GM23338 (cell line): ENCODE measurements at regions not wholly inside any gene's neighbourhood (a gene's known extent, or its start where the extent isn't known, plus 50 kb on each side); places are given as distances from the start of the nearest gene placed in this dataset.

Source experiments
- ATAC-seq: fragments of 200-7000 bp; cut with Tn5 transposase; 3 replicates; pipeline ENCODE4 v1.9.1; 2020
- DNase-seq: peaks from one replicate; pipeline ENCODE4 v3.0.0-alpha.2; 2015; ENCODE audit warnings: low spot score
- H2AFZ ChIP-seq: fragments of 200-600 bp; sonication (generic); 2 replicates; pipeline ENCODE4 v1.8.0; 2016; ENCODE audit warnings: antibody characterized with exemption, mild to moderate bottlenecking, moderate library complexity
- H3F3A ChIP-seq: fragments of 200-600 bp; sonication (generic); replicated peaks from 2 replicates; pipeline ENCODE4 v1.8.0; 2017; ENCODE audit warnings: antibody characterized with exemption, mixed run types, low read depth
- H3K27ac ChIP-seq: fragments of 200-600 bp; sonication (generic); 2 replicates; pipeline ENCODE4 v1.6.1; 2016; ENCODE audit warnings: low read depth
- H3K27me3 ChIP-seq: fragments of 200-600 bp; sonication (generic); 2 replicates; pipeline ENCODE4 v1.8.0; 2016; ENCODE audit warnings: mild to moderate bottlenecking, mixed run types, moderate library complexity; ENCODE audit not compliant: insufficient read depth
- H3K36me3 ChIP-seq: fragments of 200-600 bp; sonication (generic); 2 replicates; pipeline ENCODE4 v1.8.0; 2016; ENCODE audit warnings: mild to moderate bottlenecking; ENCODE audit not compliant: insufficient read depth
- H3K4me1 ChIP-seq: fragments of 200-600 bp; sonication (generic); 2 replicates; pipeline ENCODE4 v1.8.0; 2016; ENCODE audit warnings: mild to moderate bottlenecking, moderate library complexity; ENCODE audit not compliant: insufficient read depth
- H3K4me2 ChIP-seq: fragments of 200-600 bp; sonication (generic); 2 replicates; pipeline ENCODE4 v1.7.1; 2017; ENCODE audit warnings: mixed run types
- H3K4me3 ChIP-seq: fragments of 200-600 bp; sonication (generic); 2 replicates; pipeline ENCODE4 v1.6.1; 2016; ENCODE audit warnings: mixed run types
- H3K79me2 ChIP-seq: fragments of 200-600 bp; sonication (generic); replicated peaks from 2 replicates; pipeline ENCODE4 v1.8.0; 2017; ENCODE audit warnings: mild to moderate bottlenecking; ENCODE audit not compliant: insufficient read depth
- H3K9me2 ChIP-seq: fragments of 200-600 bp; sonication (generic); 2 replicates; pipeline ENCODE4 v1.8.0; 2017; ENCODE audit not compliant: insufficient read depth
- H4K20me1 ChIP-seq: fragments of 200-600 bp; sonication (generic); replicated peaks from 2 replicates; pipeline ENCODE4 v1.8.0; 2017; ENCODE audit warnings: mild to moderate bottlenecking; ENCODE audit not compliant: insufficient read depth
- H3K27ac Mint-ChIP-seq: 2 replicates; pipeline ENCODE4 v1.8.0; 2020; ENCODE audit warnings: inconsistent platforms, mild to moderate bottlenecking, moderate library complexity, mixed read lengths
- H3K27me3 Mint-ChIP-seq: 3 replicates; pipeline ENCODE4 v1.8.0; 2022; ENCODE audit warnings: low read depth, mild to moderate bottlenecking, moderate library complexity, mixed read lengths, inconsistent platforms; ENCODE audit not compliant: insufficient read depth, poor library complexity
- H3K36me3 Mint-ChIP-seq: 3 replicates; pipeline ENCODE4 v1.8.0; 2021; ENCODE audit warnings: low read depth, mild to moderate bottlenecking, inconsistent platforms, moderate library complexity, mixed read lengths
- H3K4me1 Mint-ChIP-seq: 3 replicates; pipeline ENCODE4 v1.8.0; 2020; ENCODE audit warnings: mild to moderate bottlenecking, inconsistent platforms, mixed read lengths
- H3K4me3 Mint-ChIP-seq: 3 replicates; pipeline ENCODE4 v1.8.0; 2021; ENCODE audit warnings: moderate library complexity, mild to moderate bottlenecking, inconsistent platforms, mixed read lengths
- H3K9me3 Mint-ChIP-seq: 3 replicates; pipeline ENCODE4 v1.8.0; 2020; ENCODE audit warnings: moderate library complexity, mild to moderate bottlenecking, inconsistent platforms, mixed read lengths
- CREB1 ChIP-seq: fragments of 250-450 bp; sonication (Bioruptor Pico); IDR thresholded peaks from 2 replicates; pipeline ENCODE4 v1.5.0; 2020; ENCODE audit warnings: low read depth, mild to moderate bottlenecking, moderate library complexity
- CTCF ChIP-seq, 2 experiments: fragments of 200-600 bp in 1 of 2; sonication (generic) in 1 of 2; conservative IDR thresholded peaks; 2 replicates each; pipeline versions ENCODE4 v1.5.1 to v1.6.1; 2016 to 2017; ENCODE audit warnings: antibody characterized with exemption in 2 of 2, low read depth in 2 of 2, mild to moderate bottlenecking in 2 of 2, moderate library complexity in 1 of 2
- ETS1 ChIP-seq: IDR thresholded peaks from 2 replicates; pipeline ENCODE4 v1.6.1; 2016; ENCODE audit warnings: antibody characterized with exemption
- EZH2 ChIP-seq: fragments of 200-600 bp; sonication (generic); IDR thresholded peaks from one replicate; pipeline ENCODE4 v1.8.0; 2017; ENCODE audit warnings: antibody characterized with exemption, mild to moderate bottlenecking, low read depth; ENCODE audit not compliant: unreplicated experiment
- EZH2phosphoT487 ChIP-seq: fragments of 200-600 bp; sonication (generic); IDR thresholded peaks from one replicate; pipeline ENCODE4 v1.8.1; 2018; ENCODE audit warnings: antibody characterized with exemption; ENCODE audit not compliant: unreplicated experiment
- JUNB ChIP-seq: IDR thresholded peaks from one replicate; pipeline ENCODE4 v1.6.1; 2016; ENCODE audit warnings: antibody characterized with exemption; ENCODE audit not compliant: unreplicated experiment
- NANOG ChIP-seq: IDR thresholded peaks from 2 replicates; pipeline ENCODE4 v1.6.1; 2016; ENCODE audit warnings: antibody characterized with exemption, borderline replicate concordance
- POLR2AphosphoS5 ChIP-seq: IDR thresholded peaks from 2 replicates; pipeline ENCODE4 v1.6.1; 2016; ENCODE audit warnings: antibody characterized with exemption, low read depth
- STAT1 ChIP-seq: IDR thresholded peaks from one replicate; pipeline ENCODE4 v1.6.1; 2016; ENCODE audit warnings: antibody characterized with exemption; ENCODE audit not compliant: unreplicated experiment
- ZNF114 ChIP-seq: fragments of 250-450 bp; sonication (Bioruptor Pico); IDR thresholded peaks from 2 replicates; pipeline ENCODE4 v1.5.0; 2020; ENCODE audit warnings: mild to moderate bottlenecking, moderate library complexity
- ZNF331 ChIP-seq: fragments of 250-450 bp; sonication (Bioruptor Pico); IDR thresholded peaks from 2 replicates; pipeline ENCODE4 v1.5.0; 2020; ENCODE audit warnings: low read depth, mild to moderate bottlenecking, moderate library complexity
- TF ChIP-seq, protein P1 (sequence below): fragments of 250-450 bp; sonication (Bioruptor Pico); IDR thresholded peaks from 2 replicates; pipeline ENCODE4 v1.5.0; 2020; ENCODE audit warnings: mild to moderate bottlenecking, moderate library complexity
- TF ChIP-seq, protein P2 (sequence below): IDR thresholded peaks from one replicate; pipeline ENCODE4 v1.6.1; 2018; ENCODE audit warnings: antibody characterized with exemption; ENCODE audit not compliant: unreplicated experiment

- TF ChIP-seq EZH2: no peak
- TF ChIP-seq EZH2phosphoT487: no peak
- TF ChIP-seq ZNF331 (CRISPR knock-in tag): no peak
- no peak for TF ChIP-seq POLR2AphosphoS5
Observed at GRCh38 chr5:97801461-97801860, 618.4 kb upstream of the RIOK2 start (continued).

- Mint-ChIP-seq H3K9me3 (peaks cover 26% of the 10 kb centered on the region), H3K27ac (no peak overlapping the region), H3K4me1 (no peaks in the 10 kb centered on the region), H3K27me3 (no peaks in the 10 kb centered on the region), H3K4me3 (no peak overlapping the region), H3K36me3 (peaks cover 18% of the 10 kb centered on the region; the same call in 2 of the 3 replicates)
- Histone ChIP-seq H3K79me2 (no peaks in the 10 kb centered on the region), H3K36me3 (peaks cover 10% of the 10 kb centered on the region; the same call in 1 of the 2 replicates), H3K4me2 (no peak overlapping the region), H3K4me1 (no peaks in the 10 kb centered on the region), H4K20me1 (no peaks in the 10 kb centered on the region), H3K4me3 (no peak overlapping the region), H2AFZ (no peak overlapping the region), H3K27me3 (no peaks in the 10 kb centered on the region), H3K27ac (no peak overlapping the region), H3F3A (no peaks in the 10 kb centered on the region), H3K9me2 (peaks cover 2% of the 10 kb centered on the region; the same call in 1 of the 2 replicates)
- ATAC-seq (no peak), DNase-seq (no peak)
- no peak for TF ChIP-seq EZH2phosphoT487
- TF ChIP-seq EZH2: no peak
- TF ChIP-seq ZNF114 (CRISPR knock-in tag): no peak
- no peak for TF ChIP-seq CREB1 (CRISPR knock-in tag)
- no peak for TF ChIP-seq JUNB
- TF ChIP-seq CTCF (conservative IDR thresholded peaks at IDR 0.05; ENCODE audit: low read depth in 2 of 2): no peak
- TF ChIP-seq ETS1: no peak
- no peak for TF ChIP-seq STAT1
- TF ChIP-seq POLR2AphosphoS5: no peak
- no peak for TF ChIP-seq ZNF331 (CRISPR knock-in tag)
- TF ChIP-seq NANOG: no peak
- TF ChIP-seq, protein P1, sequence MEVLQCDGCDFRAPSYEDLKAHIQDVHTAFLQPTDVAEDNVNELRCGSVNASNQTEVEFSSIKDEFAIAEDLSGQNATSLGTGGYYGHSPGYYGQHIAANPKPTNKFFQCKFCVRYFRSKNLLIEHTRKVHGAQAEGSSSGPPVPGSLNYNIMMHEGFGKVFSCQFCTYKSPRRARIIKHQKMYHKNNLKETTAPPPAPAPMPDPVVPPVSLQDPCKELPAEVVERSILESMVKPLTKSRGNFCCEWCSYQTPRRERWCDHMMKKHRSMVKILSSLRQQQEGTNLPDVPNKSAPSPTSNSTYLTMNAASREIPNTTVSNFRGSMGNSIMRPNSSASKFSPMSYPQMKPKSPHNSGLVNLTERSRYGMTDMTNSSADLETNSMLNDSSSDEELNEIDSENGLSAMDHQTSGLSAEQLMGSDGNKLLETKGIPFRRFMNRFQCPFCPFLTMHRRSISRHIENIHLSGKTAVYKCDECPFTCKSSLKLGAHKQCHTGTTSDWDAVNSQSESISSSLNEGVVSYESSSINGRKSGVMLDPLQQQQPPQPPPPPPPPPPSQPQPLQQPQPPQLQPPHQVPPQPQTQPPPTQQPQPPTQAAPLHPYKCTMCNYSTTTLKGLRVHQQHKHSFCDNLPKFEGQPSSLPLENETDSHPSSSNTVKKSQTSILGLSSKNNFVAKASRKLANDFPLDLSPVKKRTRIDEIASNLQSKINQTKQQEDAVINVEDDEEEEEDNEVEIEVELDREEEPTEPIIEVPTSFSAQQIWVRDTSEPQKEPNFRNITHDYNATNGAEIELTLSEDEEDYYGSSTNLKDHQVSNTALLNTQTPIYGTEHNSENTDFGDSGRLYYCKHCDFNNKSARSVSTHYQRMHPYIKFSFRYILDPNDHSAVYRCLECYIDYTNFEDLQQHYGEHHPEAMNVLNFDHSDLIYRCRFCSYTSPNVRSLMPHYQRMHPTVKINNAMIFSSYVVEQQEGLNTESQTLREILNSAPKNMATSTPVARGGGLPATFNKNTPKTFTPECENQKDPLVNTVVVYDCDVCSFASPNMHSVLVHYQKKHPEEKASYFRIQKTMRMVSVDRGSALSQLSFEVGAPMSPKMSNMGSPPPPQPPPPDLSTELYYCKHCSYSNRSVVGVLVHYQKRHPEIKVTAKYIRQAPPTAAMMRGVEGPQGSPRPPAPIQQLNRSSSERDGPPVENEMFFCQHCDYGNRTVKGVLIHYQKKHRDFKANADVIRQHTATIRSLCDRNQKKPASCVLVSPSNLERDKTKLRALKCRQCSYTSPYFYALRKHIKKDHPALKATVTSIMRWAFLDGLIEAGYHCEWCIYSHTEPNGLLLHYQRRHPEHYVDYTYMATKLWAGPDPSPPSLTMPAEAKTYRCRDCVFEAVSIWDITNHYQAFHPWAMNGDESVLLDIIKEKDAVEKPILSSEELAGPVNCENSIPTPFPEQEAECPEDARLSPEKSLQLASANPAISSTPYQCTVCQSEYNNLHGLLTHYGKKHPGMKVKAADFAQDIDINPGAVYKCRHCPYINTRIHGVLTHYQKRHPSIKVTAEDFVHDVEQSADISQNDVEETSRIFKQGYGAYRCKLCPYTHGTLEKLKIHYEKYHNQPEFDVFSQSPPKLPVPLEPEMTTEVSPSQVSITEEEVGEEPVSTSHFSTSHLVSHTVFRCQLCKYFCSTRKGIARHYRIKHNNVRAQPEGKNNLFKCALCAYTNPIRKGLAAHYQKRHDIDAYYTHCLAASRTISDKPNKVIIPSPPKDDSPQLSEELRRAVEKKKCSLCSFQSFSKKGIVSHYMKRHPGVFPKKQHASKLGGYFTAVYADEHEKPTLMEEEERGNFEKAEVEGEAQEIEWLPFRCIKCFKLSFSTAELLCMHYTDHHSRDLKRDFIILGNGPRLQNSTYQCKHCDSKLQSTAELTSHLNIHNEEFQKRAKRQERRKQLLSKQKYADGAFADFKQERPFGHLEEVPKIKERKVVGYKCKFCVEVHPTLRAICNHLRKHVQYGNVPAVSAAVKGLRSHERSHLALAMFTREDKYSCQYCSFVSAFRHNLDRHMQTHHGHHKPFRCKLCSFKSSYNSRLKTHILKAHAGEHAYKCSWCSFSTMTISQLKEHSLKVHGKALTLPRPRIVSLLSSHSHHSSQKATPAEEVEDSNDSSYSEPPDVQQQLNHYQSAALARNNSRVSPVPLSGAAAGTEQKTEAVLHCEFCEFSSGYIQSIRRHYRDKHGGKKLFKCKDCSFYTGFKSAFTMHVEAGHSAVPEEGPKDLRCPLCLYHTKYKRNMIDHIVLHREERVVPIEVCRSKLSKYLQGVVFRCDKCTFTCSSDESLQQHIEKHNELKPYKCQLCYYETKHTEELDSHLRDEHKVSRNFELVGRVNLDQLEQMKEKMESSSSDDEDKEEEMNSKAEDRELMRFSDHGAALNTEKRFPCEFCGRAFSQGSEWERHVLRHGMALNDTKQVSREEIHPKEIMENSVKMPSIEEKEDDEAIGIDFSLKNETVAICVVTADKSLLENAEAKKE (CRISPR knock-in tag): no peak
- TF ChIP-seq, protein P2, sequence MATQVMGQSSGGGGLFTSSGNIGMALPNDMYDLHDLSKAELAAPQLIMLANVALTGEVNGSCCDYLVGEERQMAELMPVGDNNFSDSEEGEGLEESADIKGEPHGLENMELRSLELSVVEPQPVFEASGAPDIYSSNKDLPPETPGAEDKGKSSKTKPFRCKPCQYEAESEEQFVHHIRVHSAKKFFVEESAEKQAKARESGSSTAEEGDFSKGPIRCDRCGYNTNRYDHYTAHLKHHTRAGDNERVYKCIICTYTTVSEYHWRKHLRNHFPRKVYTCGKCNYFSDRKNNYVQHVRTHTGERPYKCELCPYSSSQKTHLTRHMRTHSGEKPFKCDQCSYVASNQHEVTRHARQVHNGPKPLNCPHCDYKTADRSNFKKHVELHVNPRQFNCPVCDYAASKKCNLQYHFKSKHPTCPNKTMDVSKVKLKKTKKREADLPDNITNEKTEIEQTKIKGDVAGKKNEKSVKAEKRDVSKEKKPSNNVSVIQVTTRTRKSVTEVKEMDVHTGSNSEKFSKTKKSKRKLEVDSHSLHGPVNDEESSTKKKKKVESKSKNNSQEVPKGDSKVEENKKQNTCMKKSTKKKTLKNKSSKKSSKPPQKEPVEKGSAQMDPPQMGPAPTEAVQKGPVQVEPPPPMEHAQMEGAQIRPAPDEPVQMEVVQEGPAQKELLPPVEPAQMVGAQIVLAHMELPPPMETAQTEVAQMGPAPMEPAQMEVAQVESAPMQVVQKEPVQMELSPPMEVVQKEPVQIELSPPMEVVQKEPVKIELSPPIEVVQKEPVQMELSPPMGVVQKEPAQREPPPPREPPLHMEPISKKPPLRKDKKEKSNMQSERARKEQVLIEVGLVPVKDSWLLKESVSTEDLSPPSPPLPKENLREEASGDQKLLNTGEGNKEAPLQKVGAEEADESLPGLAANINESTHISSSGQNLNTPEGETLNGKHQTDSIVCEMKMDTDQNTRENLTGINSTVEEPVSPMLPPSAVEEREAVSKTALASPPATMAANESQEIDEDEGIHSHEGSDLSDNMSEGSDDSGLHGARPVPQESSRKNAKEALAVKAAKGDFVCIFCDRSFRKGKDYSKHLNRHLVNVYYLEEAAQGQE: no peak
Observed at GRCh38 chr5:97820138-97820537, 637.1 kb upstream of the RIOK2 start.
